ENCODE measurements at regions not wholly inside any gene's neighbourhood (a gene's known extent, or its start where the extent isn't known, plus 50 kb on each side); places are given as distances from the start of the nearest gene placed in this dataset.

DNA sequence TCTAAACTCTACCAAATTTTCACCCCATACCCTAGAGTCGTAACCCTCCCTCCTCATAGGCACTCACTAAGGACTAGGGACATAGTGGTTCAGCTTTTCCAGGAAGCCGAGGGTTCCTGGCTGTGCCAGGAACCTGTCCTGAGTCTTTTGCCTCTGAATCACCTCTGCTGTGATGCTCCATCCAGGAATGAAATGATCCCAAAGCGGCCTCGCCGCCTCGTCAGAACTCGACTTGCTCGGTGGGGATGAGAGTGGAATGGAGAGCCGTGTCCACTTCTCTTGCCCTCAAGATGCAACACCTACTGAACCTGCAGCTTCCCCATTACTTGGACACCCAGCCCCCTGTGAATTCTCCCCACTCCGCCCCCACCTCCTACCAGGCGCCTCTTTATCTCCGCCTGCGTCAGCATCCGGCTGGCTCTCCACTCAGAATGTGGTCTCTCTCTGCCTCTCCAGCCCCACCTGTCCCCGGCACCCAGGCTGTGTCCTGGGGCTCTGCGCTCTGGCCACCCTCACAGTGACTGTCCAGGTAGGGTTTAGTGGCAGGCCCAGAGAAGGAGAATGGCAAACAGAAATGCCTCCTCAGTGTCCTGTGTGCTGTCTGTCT lies 366.1 kb upstream of the ZNF32 start:
- no peak for TF ChIP-seq POLR2AphosphoS5 (IDR thresholded peaks at IDR 0.05; ENCODE audit: low read depth, low read length)
- TF ChIP-seq, protein P1, sequence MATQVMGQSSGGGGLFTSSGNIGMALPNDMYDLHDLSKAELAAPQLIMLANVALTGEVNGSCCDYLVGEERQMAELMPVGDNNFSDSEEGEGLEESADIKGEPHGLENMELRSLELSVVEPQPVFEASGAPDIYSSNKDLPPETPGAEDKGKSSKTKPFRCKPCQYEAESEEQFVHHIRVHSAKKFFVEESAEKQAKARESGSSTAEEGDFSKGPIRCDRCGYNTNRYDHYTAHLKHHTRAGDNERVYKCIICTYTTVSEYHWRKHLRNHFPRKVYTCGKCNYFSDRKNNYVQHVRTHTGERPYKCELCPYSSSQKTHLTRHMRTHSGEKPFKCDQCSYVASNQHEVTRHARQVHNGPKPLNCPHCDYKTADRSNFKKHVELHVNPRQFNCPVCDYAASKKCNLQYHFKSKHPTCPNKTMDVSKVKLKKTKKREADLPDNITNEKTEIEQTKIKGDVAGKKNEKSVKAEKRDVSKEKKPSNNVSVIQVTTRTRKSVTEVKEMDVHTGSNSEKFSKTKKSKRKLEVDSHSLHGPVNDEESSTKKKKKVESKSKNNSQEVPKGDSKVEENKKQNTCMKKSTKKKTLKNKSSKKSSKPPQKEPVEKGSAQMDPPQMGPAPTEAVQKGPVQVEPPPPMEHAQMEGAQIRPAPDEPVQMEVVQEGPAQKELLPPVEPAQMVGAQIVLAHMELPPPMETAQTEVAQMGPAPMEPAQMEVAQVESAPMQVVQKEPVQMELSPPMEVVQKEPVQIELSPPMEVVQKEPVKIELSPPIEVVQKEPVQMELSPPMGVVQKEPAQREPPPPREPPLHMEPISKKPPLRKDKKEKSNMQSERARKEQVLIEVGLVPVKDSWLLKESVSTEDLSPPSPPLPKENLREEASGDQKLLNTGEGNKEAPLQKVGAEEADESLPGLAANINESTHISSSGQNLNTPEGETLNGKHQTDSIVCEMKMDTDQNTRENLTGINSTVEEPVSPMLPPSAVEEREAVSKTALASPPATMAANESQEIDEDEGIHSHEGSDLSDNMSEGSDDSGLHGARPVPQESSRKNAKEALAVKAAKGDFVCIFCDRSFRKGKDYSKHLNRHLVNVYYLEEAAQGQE (IDR thresholded peaks at IDR 0.05; ENCODE audit: insufficient read depth in 1 of 2, low read depth in 2 of 2, low read length in 2 of 2), result no peak
- no peak for TF ChIP-seq FOXP2 (optimal IDR thresholded peaks at IDR 0.05; ENCODE audit: borderline replicate concordance, extremely low read depth, extremely low read length, insufficient read depth)
- TF ChIP-seq TAF1 (IDR thresholded peaks at IDR 0.05; ENCODE audit: borderline replicate concordance, insufficient read depth, low read length), result no peak
- no peak for TF ChIP-seq SIN3A (IDR thresholded peaks at IDR 0.05; ENCODE audit: borderline replicate concordance, insufficient read depth, low read length)

DNA sequence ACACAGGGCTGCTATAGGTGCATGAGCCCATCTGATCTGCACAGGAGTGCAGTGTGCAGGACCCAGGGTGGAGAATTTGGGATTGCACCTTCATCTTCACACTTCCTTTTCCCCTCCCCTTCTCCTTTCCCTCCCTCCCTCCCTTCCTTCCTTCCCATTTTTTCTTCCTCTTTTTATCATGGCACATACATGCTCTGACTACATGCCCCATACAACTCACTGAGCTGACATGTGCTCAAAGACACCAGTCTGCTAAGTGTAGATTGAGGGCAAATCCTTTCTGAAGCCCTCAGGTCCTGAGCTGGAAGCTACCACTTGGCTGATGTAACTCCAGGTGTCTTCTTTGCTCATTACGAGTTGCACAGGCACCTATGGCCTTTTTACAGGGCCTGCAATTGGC lies 365.3 kb upstream of the ZNF32 start:
- TF ChIP-seq TAF1 (IDR thresholded peaks at IDR 0.05; ENCODE audit: borderline replicate concordance, insufficient read depth, low read length) (no peak), SIN3A (IDR thresholded peaks at IDR 0.05; ENCODE audit: borderline replicate concordance, insufficient read depth, low read length) (no peak), FOXP2 (optimal IDR thresholded peaks at IDR 0.05; ENCODE audit: borderline replicate concordance, extremely low read depth, extremely low read length, insufficient read depth) (no peak), POLR2AphosphoS5 (IDR thresholded peaks at IDR 0.05; ENCODE audit: low read depth, low read length) (no peak)
- TF ChIP-seq, protein P1 (IDR thresholded peaks at IDR 0.05; ENCODE audit: insufficient read depth in 1 of 2, low read depth in 2 of 2, low read length in 2 of 2), result no peak

DNA sequence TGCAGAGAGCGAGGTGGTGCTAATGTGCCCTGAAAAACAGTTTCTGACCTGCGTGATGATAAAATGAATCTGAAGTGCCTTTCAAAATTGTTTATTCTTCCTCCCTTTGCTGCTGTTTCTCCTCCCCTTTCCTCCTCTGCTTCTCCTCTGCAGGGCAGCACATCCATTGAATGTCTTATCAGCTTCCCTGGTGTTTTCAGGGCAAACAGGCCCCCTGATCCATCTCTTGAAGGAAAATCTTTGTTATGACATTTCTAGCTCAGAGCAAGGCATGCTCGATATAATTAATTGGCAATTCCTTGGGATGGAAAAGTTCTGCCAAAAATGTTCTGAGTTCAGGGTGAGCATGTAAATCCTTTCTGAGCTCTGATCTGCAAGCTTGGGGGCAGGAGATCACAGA lies 364.2 kb upstream of the ZNF32 start:
- no peak for TF ChIP-seq SIN3A (IDR thresholded peaks at IDR 0.05; ENCODE audit: borderline replicate concordance, insufficient read depth, low read length)
- TF ChIP-seq FOXP2 (optimal IDR thresholded peaks at IDR 0.05; ENCODE audit: borderline replicate concordance, extremely low read depth, extremely low read length, insufficient read depth), result no peak
- TF ChIP-seq, protein P1 (IDR thresholded peaks at IDR 0.05; ENCODE audit: insufficient read depth in 1 of 2, low read depth in 2 of 2, low read length in 2 of 2), result no peak

DNA sequence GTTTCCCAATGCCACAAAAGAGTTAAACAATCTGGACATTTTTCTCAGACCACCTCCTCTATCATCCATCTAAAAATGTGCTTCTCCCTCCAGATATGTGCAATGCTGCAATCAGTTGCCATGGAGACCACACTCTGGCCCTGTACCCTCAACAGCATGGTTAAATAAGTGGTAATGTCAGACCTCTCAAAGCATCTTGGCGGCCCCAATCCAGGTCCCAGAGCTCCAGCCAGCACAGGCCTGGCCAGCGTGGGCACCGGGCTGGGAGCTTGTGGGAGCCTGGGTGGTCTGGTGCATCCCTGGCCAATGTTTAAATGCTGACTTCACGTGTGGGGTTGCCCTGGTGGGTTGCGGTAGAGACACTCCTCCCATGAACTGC lies 362.9 kb upstream of the ZNF32 start:
- TF ChIP-seq SIN3A (IDR thresholded peaks at IDR 0.05; ENCODE audit: borderline replicate concordance, insufficient read depth, low read length) (no peak), POLR2AphosphoS5 (IDR thresholded peaks at IDR 0.05; ENCODE audit: low read depth, low read length) (no peak), TAF1 (IDR thresholded peaks at IDR 0.05; ENCODE audit: borderline replicate concordance, insufficient read depth, low read length) (no peak), FOXP2 (optimal IDR thresholded peaks at IDR 0.05; ENCODE audit: borderline replicate concordance, extremely low read depth, extremely low read length, insufficient read depth) (no peak)
- TF ChIP-seq, protein P1 (IDR thresholded peaks at IDR 0.05; ENCODE audit: insufficient read depth in 1 of 2, low read depth in 2 of 2, low read length in 2 of 2), result no peak
